Naive thymus-derived CD4-positive, alpha-beta T cell (primary cell): ENCODE measurements at regions not wholly inside any gene's neighbourhood (a gene's known extent, or its start where the extent isn't known, plus 50 kb on each side); places are given as distances from the start of the nearest gene placed in this dataset.
"Not testable (repeated sequence)": the region's sequence is repeated elsewhere in the genome, so short reads cannot be mapped to it uniquely, and the experiment has no call there.

Source experiments
- ATAC-seq: fragments of 150-1000 bp; cut with Tn5 transposase; 2 replicates; pipeline ENCODE4 v1.10.0; 2021; ENCODE audit warnings: mild to moderate bottlenecking, moderate library complexity
- CTCF ChIA-PET: fragments of 350-600 bp; sonication (Branson Sonifier 250); formaldehyde crosslinking; loops from one replicate; lab custom pipeline; 2021; ENCODE audit warnings: antibody characterized with exemption; lab: Charles Lee
- POLR2A ChIA-PET: fragments of 350-600 bp; sonication (Branson Sonifier 250); formaldehyde crosslinking; loops from one replicate; lab custom pipeline; 2021; ENCODE audit warnings: antibody characterized with exemption, inconsistent platforms; lab: Charles Lee
- DNase-seq, 9 donors: peaks; one replicate each; pipeline versions ENCODE4 v3.0.0 to v3.0.0-alpha.2; 2020 to 2022; ENCODE audit warnings: mixed read lengths in 1 of 9
- H3K27ac ChIP-seq: one replicate; pipeline ENCODE4 v1.7.0; 2013; ENCODE audit warnings: mild to moderate bottlenecking, low read depth, low read length, moderate library complexity
- H3K27me3 ChIP-seq, 2 donors: one replicate each; pipeline ENCODE4 v1.7.0; 2013; ENCODE audit warnings: low read length in 2 of 2, mild to moderate bottlenecking in 2 of 2, moderate library complexity in 2 of 2; ENCODE audit not compliant: control insufficient read depth in 2 of 2, insufficient read depth in 2 of 2
- H3K36me3 ChIP-seq, 3 experiments: 1 replicate in 2 of 3; 2 replicates in 1 of 3; pipeline ENCODE4 v1.7.0; 2013; ENCODE audit warnings: low read length in 3 of 3, mild to moderate bottlenecking in 3 of 3, moderate library complexity in 1 of 3; ENCODE audit not compliant: insufficient read depth in 3 of 3, control insufficient read depth in 2 of 3
- H3K4me1 ChIP-seq, 2 donors: one replicate each; pipeline ENCODE4 v1.7.0; 2013; ENCODE audit warnings: low read length in 2 of 2, mild to moderate bottlenecking in 2 of 2, moderate library complexity in 1 of 2; ENCODE audit not compliant: control insufficient read depth in 2 of 2, insufficient read depth in 2 of 2
- H3K4me3 ChIP-seq: 2 replicates; pipeline ENCODE4 v1.7.0; 2013; ENCODE audit warnings: mild to moderate bottlenecking, low read length
- H3K9me3 ChIP-seq, 3 experiments: 1 replicate in 2 of 3; 2 replicates in 1 of 3; pipeline ENCODE4 v1.7.0; 2013; ENCODE audit warnings: low read length in 3 of 3; ENCODE audit not compliant: control insufficient read depth in 2 of 3
- H3K27ac Mint-ChIP-seq, 9 donors: one replicate each; pipeline ENCODE4 v1.8.0; 2020 to 2022; ENCODE audit warnings: mixed read lengths in 9 of 9, mild to moderate bottlenecking in 8 of 9, moderate library complexity in 5 of 9, inconsistent platforms in 2 of 9
- H3K27me3 Mint-ChIP-seq, 5 donors: one replicate each; pipeline ENCODE4 v1.8.0; 2021 to 2022; ENCODE audit warnings: mixed read lengths in 5 of 5, mild to moderate bottlenecking in 1 of 5
- H3K36me3 Mint-ChIP-seq, 5 donors: one replicate each; pipeline ENCODE4 v1.8.0; 2020 to 2022; ENCODE audit warnings: mixed read lengths in 5 of 5, mild to moderate bottlenecking in 3 of 5, inconsistent platforms in 1 of 5
- H3K4me1 Mint-ChIP-seq, 7 donors: one replicate each; pipeline ENCODE4 v1.8.0; 2020 to 2022; ENCODE audit warnings: mixed read lengths in 7 of 7, mild to moderate bottlenecking in 3 of 7, inconsistent platforms in 1 of 7
- H3K4me3 Mint-ChIP-seq, 10 donors: one replicate each; pipeline ENCODE4 v1.8.0; 2020 to 2022; ENCODE audit warnings: mild to moderate bottlenecking in 10 of 10, mixed read lengths in 10 of 10, moderate library complexity in 6 of 10, inconsistent platforms in 2 of 10
- H3K9me3 Mint-ChIP-seq, 11 donors: one replicate each; pipeline ENCODE4 v1.8.0; 2020 to 2022; ENCODE audit warnings: mixed read lengths in 11 of 11, mild to moderate bottlenecking in 4 of 11, inconsistent platforms in 1 of 11, moderate library complexity in 1 of 11
- intact Hi-C, 2 donors: fragments of 100-400 bp; cut with micrococcal nuclease; formaldehyde crosslinking; loops; one replicate each; pipeline ENCODE4 v1.15.1; 2023

DNA sequence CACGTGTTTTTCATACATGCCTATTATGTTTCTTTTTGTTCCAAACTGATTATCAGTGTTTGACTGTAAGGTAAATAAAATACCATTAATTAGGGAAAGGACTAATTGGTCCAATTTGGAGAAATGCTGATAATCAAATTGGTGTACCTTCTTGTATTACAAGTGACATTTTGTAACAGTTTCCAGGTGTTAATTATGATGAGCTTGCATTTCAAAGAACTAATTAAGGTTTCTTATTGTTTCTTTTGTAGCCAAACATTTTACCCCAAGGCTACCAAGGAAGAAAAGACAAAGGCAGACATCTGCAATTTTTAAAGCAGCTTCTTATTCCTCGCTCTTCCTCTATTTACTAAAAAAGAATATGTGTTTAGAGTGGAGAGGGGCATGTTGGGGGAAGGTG is 88.7 kb upstream of the GRIK1 start:
- POLR2A ChIA-PET: no interaction called here
- H3K27me3 Mint-ChIP-seq: peaks cover 0 to 29% (median 13%) of the 10 kb centered on the region in 5 donors
- DNase-seq (no peak), ATAC-seq (no peak)
- no peak overlapping the region for H3K4me3 Mint-ChIP-seq
- intact Hi-C loops: no loop called here
- Histone ChIP-seq H3K9me3 (no peaks in the 10 kb centered on the region), H3K36me3 (no peaks in the 10 kb centered on the region), H3K4me3 (no peak overlapping the region), H3K27me3 (no peaks in the 10 kb centered on the region), H3K27ac (no peak overlapping the region), H3K4me1 (no peaks in the 10 kb centered on the region)
- no peaks in the 10 kb centered on the region for H3K36me3 Mint-ChIP-seq
- peaks cover 0 to 3% (median 0%) of the 10 kb centered on the region in 11 donors for H3K9me3 Mint-ChIP-seq
- no peak overlapping the region for H3K27ac Mint-ChIP-seq
- CTCF ChIA-PET: no interaction called here
- no peaks in the 10 kb centered on the region for H3K4me1 Mint-ChIP-seq

DNA sequence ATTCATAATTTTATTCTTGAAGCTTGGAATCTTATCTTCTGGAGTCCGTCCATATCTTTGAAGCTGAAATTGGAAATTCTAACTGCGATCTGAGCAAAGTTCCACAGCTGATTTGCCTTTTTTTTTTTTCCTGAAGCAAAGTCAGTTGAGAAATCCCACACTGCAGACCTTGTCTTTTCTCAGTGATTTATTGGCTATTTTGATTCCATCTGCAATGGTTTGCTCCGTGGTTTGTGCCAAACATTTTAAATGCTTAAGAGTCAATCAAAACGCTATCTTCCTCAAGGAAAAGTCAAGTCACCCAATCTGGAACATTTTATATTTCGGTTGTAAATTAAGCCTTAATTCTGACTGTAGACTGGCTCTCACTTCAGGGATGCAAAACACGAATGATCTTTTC is 88.2 kb upstream of the GRIK1 start:
- H3K36me3 Mint-ChIP-seq: no peaks in the 10 kb centered on the region
- H3K9me3 Mint-ChIP-seq: no peaks in the 10 kb centered on the region
- Histone ChIP-seq H3K27me3 (no peaks in the 10 kb centered on the region), H3K4me3 (no peak overlapping the region), H3K36me3 (no peaks in the 10 kb centered on the region), H3K27ac (no peak overlapping the region), H3K9me3 (no peaks in the 10 kb centered on the region), H3K4me1 (no peaks in the 10 kb centered on the region)
- intact Hi-C loops: no loop called here
- H3K27me3 Mint-ChIP-seq: peaks cover 0 to 25% (median 13%) of the 10 kb centered on the region in 5 donors
- H3K27ac Mint-ChIP-seq: no peak overlapping the region
- POLR2A ChIA-PET: no interaction called here
- no peak overlapping the region for H3K4me3 Mint-ChIP-seq
- no peaks in the 10 kb centered on the region for H3K4me1 Mint-ChIP-seq
- CTCF ChIA-PET: no interaction called here
- ATAC-seq: no peak
- DNase-seq: no peak

GRCh38 chr21:30023056-30023455 is 83.3 kb upstream of the GRIK1 start:
- POLR2A ChIA-PET, DNase-seq, ATAC-seq, H3K4me1 Mint-ChIP-seq, H3K4me3 Mint-ChIP-seq, H3K27me3 ChIP-seq, H3K27ac Mint-ChIP-seq, intact Hi-C loops, H3K4me1 ChIP-seq, H3K36me3 Mint-ChIP-seq, H3K9me3 ChIP-seq, H3K9me3 Mint-ChIP-seq, H3K27ac ChIP-seq, CTCF ChIA-PET, H3K4me3 ChIP-seq, H3K36me3 ChIP-seq: not testable (repeated sequence)
- peaks cover 0 to 18% (median 10%) of the 10 kb centered on the region in 5 donors for H3K27me3 Mint-ChIP-seq

DNA sequence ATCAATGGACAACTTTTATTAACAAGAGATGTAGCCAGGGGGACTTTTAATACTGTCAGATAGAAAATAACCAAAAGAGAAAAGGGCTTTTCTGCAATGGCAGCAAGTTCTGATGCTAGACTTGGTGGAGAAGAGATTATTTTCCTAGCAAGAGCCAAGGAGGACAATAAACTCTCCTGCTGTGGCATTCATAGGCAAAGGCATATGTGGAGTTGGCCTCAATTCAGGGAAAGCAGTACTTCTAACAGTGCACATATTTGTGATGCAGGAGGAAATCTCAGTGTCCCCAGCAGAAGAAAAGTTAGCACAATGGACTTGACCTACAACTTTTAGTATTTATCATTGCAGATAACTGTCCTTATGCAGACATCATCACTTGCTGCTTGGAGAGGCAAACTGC is 75.1 kb upstream of the GRIK1 start:
- H3K9me3 Mint-ChIP-seq: peaks cover 1 to 22% (median 6%) of the 10 kb centered on the region in 11 donors
- peaks cover 0 to 4% (median 0%) of the 10 kb centered on the region in 5 donors for H3K27me3 Mint-ChIP-seq
- no peak for ATAC-seq

GRCh38 chr21:29991624-29992023 is 51.8 kb upstream of the GRIK1 start:
- no peaks in the 10 kb centered on the region for H3K4me1 Mint-ChIP-seq
- no peaks in the 10 kb centered on the region for H3K36me3 Mint-ChIP-seq
- no peaks in the 10 kb centered on the region for H3K27me3 ChIP-seq
- intact Hi-C loops: no loop called here
- no peaks in the 10 kb centered on the region for H3K4me1 ChIP-seq
- ChIA-PET CTCF (no interaction called here), POLR2A (no interaction called here)
- H3K27ac Mint-ChIP-seq: no peak overlapping the region
- no peak overlapping the region for H3K27ac ChIP-seq
- H3K9me3 Mint-ChIP-seq: peaks cover 0 to 13% (median 1%) of the 10 kb centered on the region in 11 donors
- H3K36me3 ChIP-seq: no peaks in the 10 kb centered on the region
- ATAC-seq (no peak), DNase-seq (no peak)
- H3K4me3 ChIP-seq: no peak overlapping the region
- peaks cover 0 to 16% (median 0%) of the 10 kb centered on the region in 5 donors for H3K27me3 Mint-ChIP-seq
- H3K4me3 Mint-ChIP-seq: no peak overlapping the region
- H3K9me3 ChIP-seq: no peaks in the 10 kb centered on the region

More for the DNA sequence above, 75.1 kb upstream of the GRIK1 start:
- ChIA-PET POLR2A (no interaction called here), CTCF (no interaction called here)
- H3K4me1 ChIP-seq: no peaks in the 10 kb centered on the region
- no peak overlapping the region for H3K4me3 ChIP-seq
- intact Hi-C loops: no loop called here
- Mint-ChIP-seq H3K4me3 (no peak overlapping the region), H3K36me3 (no peaks in the 10 kb centered on the region), H3K27ac (no peak overlapping the region), H3K4me1 (no peaks in the 10 kb centered on the region)
- no peak for DNase-seq
- H3K9me3 ChIP-seq: no peaks in the 10 kb centered on the region
- no peak overlapping the region for H3K27ac ChIP-seq
- no peaks in the 10 kb centered on the region for H3K36me3 ChIP-seq
- H3K27me3 ChIP-seq: no peaks in the 10 kb centered on the region

DNA sequence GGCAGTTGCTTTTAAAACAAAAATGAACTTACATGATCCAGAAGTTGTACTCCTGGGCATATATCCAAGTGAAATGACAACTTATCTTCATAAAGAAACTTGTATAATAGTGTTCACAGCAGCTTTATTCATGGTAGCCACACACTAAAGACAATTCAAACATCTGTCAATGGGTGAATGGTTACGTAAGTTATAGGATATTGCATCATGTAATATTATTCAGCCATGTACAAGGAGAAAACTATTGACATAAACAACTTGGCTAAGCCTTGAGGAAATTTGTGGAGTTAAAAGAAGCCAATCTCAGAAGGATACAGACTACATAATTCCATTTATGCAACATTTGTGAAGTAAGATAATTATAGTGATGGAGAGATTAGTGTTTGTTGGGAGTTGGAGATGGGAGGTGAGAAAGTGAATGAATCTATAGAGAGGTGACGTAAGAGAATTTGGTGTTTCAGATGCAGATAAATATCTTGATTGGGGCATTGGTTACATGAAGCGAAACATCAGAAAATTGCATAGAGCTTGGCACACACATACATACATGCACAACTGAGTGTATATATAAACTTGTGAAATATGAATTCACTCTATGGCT is 49.9 kb upstream of the GRIK1 start:
- DNase-seq (no peak), ATAC-seq (no peak)
- Histone ChIP-seq H3K27me3 (no peaks in the 10 kb centered on the region), H3K4me3 (no peak overlapping the region), H3K27ac (no peak overlapping the region), H3K9me3 (peaks cover 0 to 5% (median 0%) of the 10 kb centered on the region in 3 experiments), H3K36me3 (no peaks in the 10 kb centered on the region), H3K4me1 (no peaks in the 10 kb centered on the region)
- H3K36me3 Mint-ChIP-seq: no peaks in the 10 kb centered on the region
- H3K4me1 Mint-ChIP-seq: no peaks in the 10 kb centered on the region
- H3K9me3 Mint-ChIP-seq: peaks cover 0 to 18% (median 4%) of the 10 kb centered on the region in 11 donors
- H3K27ac Mint-ChIP-seq: no peak overlapping the region
- peaks cover 0 to 6% (median 0%) of the 10 kb centered on the region in 5 donors for H3K27me3 Mint-ChIP-seq
- intact Hi-C loops: no loop called here
- CTCF ChIA-PET: no interaction called here
- POLR2A ChIA-PET: no interaction called here
- H3K4me3 Mint-ChIP-seq: no peak overlapping the region
